ENCODE measurements at regions not wholly inside any gene's neighbourhood (a gene's known extent, or its start where the extent isn't known, plus 50 kb on each side); places are given as distances from the start of the nearest gene placed in this dataset.

GRCh38 chr18:72325307-72325706 is 218.8 kb downstream of the CBLN2 start:
- no peak overlapping the region for H3K4me3 ChIP-seq (ENCODE audit: control insufficient read depth in 1 of 7, extremely low read depth in 1 of 7, insufficient read depth in 4 of 7, low read depth in 2 of 7, low read length in 6 of 7)
- no peaks in the 10 kb centered on the region for H3K27me3 ChIP-seq (replicated peaks in 2 of 5; ENCODE audit: control insufficient read depth in 4 of 5, insufficient read depth in 5 of 5, low read length in 4 of 5)
- CTCF ChIA-PET: no interaction called here
- DNase-seq: no peak
- no peaks in the 10 kb centered on the region for H3K9me3 ChIP-seq (ENCODE audit: control extremely low read depth in 1 of 5, control insufficient read depth in 4 of 5, insufficient read depth in 2 of 5, low read depth in 1 of 5, low read length in 4 of 5)
- WGBS (ENCODE audit: insufficient coverage): 86% methylated on average over 4 of the region's 5 CpGs
- H3K27ac ChIP-seq (ENCODE audit: insufficient read depth in 1 of 2, low read depth in 1 of 2, low read length in 2 of 2, poor library complexity in 1 of 2, severe bottlenecking in 2 of 2): no peak overlapping the region
- H3K36me3 ChIP-seq (ENCODE audit: control insufficient read depth in 4 of 4, insufficient read depth in 4 of 4, low read length in 3 of 4): no peaks in the 10 kb centered on the region
- H3K4me1 ChIP-seq (ENCODE audit: control extremely low read depth in 1 of 4, control insufficient read depth in 4 of 4, insufficient read depth in 4 of 4, low read length in 3 of 4): no peaks in the 10 kb centered on the region
- POLR2A ChIA-PET: no interaction called here

- no peak for DNase-seq
- 100% methylated on average over 1 of the region's 4 CpGs for WGBS (ENCODE audit: insufficient coverage)
- CTCF ChIA-PET: no interaction called here
- H3K4me3 ChIP-seq (ENCODE audit: control insufficient read depth in 1 of 7, extremely low read depth in 1 of 7, insufficient read depth in 4 of 7, low read depth in 2 of 7, low read length in 6 of 7): no peak overlapping the region
- POLR2A ChIA-PET: no interaction called here
- H3K27me3 ChIP-seq (replicated peaks in 2 of 5; ENCODE audit: control insufficient read depth in 4 of 5, insufficient read depth in 5 of 5, low read length in 4 of 5): no peaks in the 10 kb centered on the region
- H3K27ac ChIP-seq (ENCODE audit: insufficient read depth in 1 of 2, low read depth in 1 of 2, low read length in 2 of 2, poor library complexity in 1 of 2, severe bottlenecking in 2 of 2): no peak overlapping the region
- H3K36me3 ChIP-seq (ENCODE audit: control insufficient read depth in 4 of 4, insufficient read depth in 4 of 4, low read length in 3 of 4): no peaks in the 10 kb centered on the region
- H3K9me3 ChIP-seq (ENCODE audit: control extremely low read depth in 1 of 5, control insufficient read depth in 4 of 5, insufficient read depth in 2 of 5, low read depth in 1 of 5, low read length in 4 of 5): no peaks in the 10 kb centered on the region
- no peaks in the 10 kb centered on the region for H3K4me1 ChIP-seq (ENCODE audit: control extremely low read depth in 1 of 4, control insufficient read depth in 4 of 4, insufficient read depth in 4 of 4, low read length in 3 of 4)
Observed at GRCh38 chr18:72324677-72325076, 219.5 kb downstream of the CBLN2 start.

GRCh38 chr18:72316497-72316896 is 227.6 kb downstream of the CBLN2 start:
- DNase-seq: no peak
- Histone ChIP-seq H3K4me3 (ENCODE audit: control insufficient read depth in 1 of 7, extremely low read depth in 1 of 7, insufficient read depth in 4 of 7, low read depth in 2 of 7, low read length in 6 of 7) (no peak overlapping the region), H3K27me3 (replicated peaks in 2 of 5; ENCODE audit: control insufficient read depth in 4 of 5, insufficient read depth in 5 of 5, low read length in 4 of 5) (no peaks in the 10 kb centered on the region), H3K4me1 (ENCODE audit: control extremely low read depth in 1 of 4, control insufficient read depth in 4 of 4, insufficient read depth in 4 of 4, low read length in 3 of 4) (no peaks in the 10 kb centered on the region), H3K36me3 (ENCODE audit: control insufficient read depth in 4 of 4, insufficient read depth in 4 of 4, low read length in 3 of 4) (no peaks in the 10 kb centered on the region), H3K9me3 (ENCODE audit: control extremely low read depth in 1 of 5, control insufficient read depth in 4 of 5, insufficient read depth in 2 of 5, low read depth in 1 of 5, low read length in 4 of 5) (no peaks in the 10 kb centered on the region), H3K27ac (ENCODE audit: insufficient read depth in 1 of 2, low read depth in 1 of 2, low read length in 2 of 2, poor library complexity in 1 of 2, severe bottlenecking in 2 of 2) (no peak overlapping the region)
- ChIA-PET POLR2A (no interaction called here), CTCF (no interaction called here)
- WGBS (ENCODE audit: insufficient coverage): no CpG with 5 or more reads among the region's 3 CpGs

- no peak overlapping the region for H3K4me3 ChIP-seq (ENCODE audit: control insufficient read depth in 1 of 7, extremely low read depth in 1 of 7, insufficient read depth in 4 of 7, low read depth in 2 of 7, low read length in 6 of 7)
- H3K27ac ChIP-seq (ENCODE audit: insufficient read depth in 1 of 2, low read depth in 1 of 2, low read length in 2 of 2, poor library complexity in 1 of 2, severe bottlenecking in 2 of 2): no peak overlapping the region
- ChIA-PET POLR2A (no interaction called here), CTCF (no interaction called here)
- H3K4me1 ChIP-seq (ENCODE audit: control extremely low read depth in 1 of 4, control insufficient read depth in 4 of 4, insufficient read depth in 4 of 4, low read length in 3 of 4): no peaks in the 10 kb centered on the region
- no peaks in the 10 kb centered on the region for H3K27me3 ChIP-seq (replicated peaks in 2 of 5; ENCODE audit: control insufficient read depth in 4 of 5, insufficient read depth in 5 of 5, low read length in 4 of 5)
- no peaks in the 10 kb centered on the region for H3K36me3 ChIP-seq (ENCODE audit: control insufficient read depth in 4 of 4, insufficient read depth in 4 of 4, low read length in 3 of 4)
- 86% methylated on average over 3 of the region's 8 CpGs for WGBS (ENCODE audit: insufficient coverage)
- H3K9me3 ChIP-seq (ENCODE audit: control extremely low read depth in 1 of 5, control insufficient read depth in 4 of 5, insufficient read depth in 2 of 5, low read depth in 1 of 5, low read length in 4 of 5): no peaks in the 10 kb centered on the region
- no peak for DNase-seq
Observed at GRCh38 chr18:72283148-72283925, 260.8 kb downstream of the CBLN2 start.

- Histone ChIP-seq H3K27me3 (replicated peaks in 2 of 5; ENCODE audit: control insufficient read depth in 4 of 5, insufficient read depth in 5 of 5, low read length in 4 of 5) (no peaks in the 10 kb centered on the region), H3K36me3 (ENCODE audit: control insufficient read depth in 4 of 4, insufficient read depth in 4 of 4, low read length in 3 of 4) (no peaks in the 10 kb centered on the region), H3K4me1 (ENCODE audit: control extremely low read depth in 1 of 4, control insufficient read depth in 4 of 4, insufficient read depth in 4 of 4, low read length in 3 of 4) (no peaks in the 10 kb centered on the region), H3K27ac (ENCODE audit: insufficient read depth in 1 of 2, low read depth in 1 of 2, low read length in 2 of 2, poor library complexity in 1 of 2, severe bottlenecking in 2 of 2) (no peak overlapping the region), H3K9me3 (ENCODE audit: control extremely low read depth in 1 of 5, control insufficient read depth in 4 of 5, insufficient read depth in 2 of 5, low read depth in 1 of 5, low read length in 4 of 5) (no peaks in the 10 kb centered on the region), H3K4me3 (ENCODE audit: control insufficient read depth in 1 of 7, extremely low read depth in 1 of 7, insufficient read depth in 4 of 7, low read depth in 2 of 7, low read length in 6 of 7) (no peak overlapping the region)
- CTCF ChIA-PET: no interaction called here
- DNase-seq: no peak
- WGBS (ENCODE audit: insufficient coverage): 83% methylated on average over 2 of the region's 2 CpGs
- POLR2A ChIA-PET: no interaction called here
Observed at GRCh38 chr18:72273025-72273424, 271.1 kb downstream of the CBLN2 start.

- POLR2A ChIA-PET: no interaction called here
- CTCF ChIA-PET: no interaction called here
- WGBS (ENCODE audit: insufficient coverage): no CpG with 5 or more reads among the region's 2 CpGs
Observed at GRCh38 chr18:72261590-72261989, 282.6 kb downstream of the CBLN2 start.

DNA sequence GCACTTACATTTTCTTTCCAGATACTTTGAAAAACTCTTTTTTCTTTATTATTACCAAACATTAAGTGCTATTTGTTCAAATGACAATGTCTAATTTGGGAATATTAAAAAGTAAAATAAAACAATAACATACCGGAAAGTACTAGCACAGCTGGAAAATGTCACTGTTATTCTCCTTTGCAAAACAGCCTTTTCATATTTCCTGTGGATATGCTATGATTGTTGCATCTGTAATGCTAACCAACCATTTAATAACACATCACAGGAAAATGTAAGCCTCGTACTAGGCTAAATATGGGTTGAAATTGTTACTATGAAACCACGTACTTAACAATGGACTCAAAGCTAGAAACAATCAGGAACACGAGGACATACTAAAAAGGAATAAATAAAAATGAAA is 298.1 kb downstream of the CBLN2 start:
- no peaks in the 10 kb centered on the region for H3K9me3 ChIP-seq (ENCODE audit: control extremely low read depth in 1 of 5, control insufficient read depth in 4 of 5, insufficient read depth in 2 of 5, low read depth in 1 of 5, low read length in 4 of 5)
- POLR2A ChIA-PET: no interaction called here

More at GRCh38 chr18:72261590-72261989, 282.6 kb downstream of the CBLN2 start:
- H3K4me3 ChIP-seq (ENCODE audit: control insufficient read depth in 1 of 7, extremely low read depth in 1 of 7, insufficient read depth in 4 of 7, low read depth in 2 of 7, low read length in 6 of 7): no peak overlapping the region
- H3K9me3 ChIP-seq (ENCODE audit: control extremely low read depth in 1 of 5, control insufficient read depth in 4 of 5, insufficient read depth in 2 of 5, low read depth in 1 of 5, low read length in 4 of 5): no peaks in the 10 kb centered on the region
- no peaks in the 10 kb centered on the region for H3K4me1 ChIP-seq (ENCODE audit: control extremely low read depth in 1 of 4, control insufficient read depth in 4 of 4, insufficient read depth in 4 of 4, low read length in 3 of 4)
- no peak overlapping the region for H3K27ac ChIP-seq (ENCODE audit: insufficient read depth in 1 of 2, low read depth in 1 of 2, low read length in 2 of 2, poor library complexity in 1 of 2, severe bottlenecking in 2 of 2)
- no peak for DNase-seq
- H3K27me3 ChIP-seq (replicated peaks in 2 of 5; ENCODE audit: control insufficient read depth in 4 of 5, insufficient read depth in 5 of 5, low read length in 4 of 5): no peaks in the 10 kb centered on the region
- H3K36me3 ChIP-seq (ENCODE audit: control insufficient read depth in 4 of 4, insufficient read depth in 4 of 4, low read length in 3 of 4): no peaks in the 10 kb centered on the region

More for the DNA sequence above, 298.1 kb downstream of the CBLN2 start:
- Histone ChIP-seq H3K4me3 (ENCODE audit: control insufficient read depth in 1 of 7, extremely low read depth in 1 of 7, insufficient read depth in 4 of 7, low read depth in 2 of 7, low read length in 6 of 7) (no peak overlapping the region), H3K27me3 (replicated peaks in 2 of 5; ENCODE audit: control insufficient read depth in 4 of 5, insufficient read depth in 5 of 5, low read length in 4 of 5) (no peaks in the 10 kb centered on the region), H3K27ac (ENCODE audit: insufficient read depth in 1 of 2, low read depth in 1 of 2, low read length in 2 of 2, poor library complexity in 1 of 2, severe bottlenecking in 2 of 2) (no peak overlapping the region), H3K4me1 (ENCODE audit: control extremely low read depth in 1 of 4, control insufficient read depth in 4 of 4, insufficient read depth in 4 of 4, low read length in 3 of 4) (no peaks in the 10 kb centered on the region), H3K36me3 (ENCODE audit: control insufficient read depth in 4 of 4, insufficient read depth in 4 of 4, low read length in 3 of 4) (no peaks in the 10 kb centered on the region)
- no peak for DNase-seq
- CTCF ChIA-PET: no interaction called here
- WGBS (ENCODE audit: insufficient coverage): no CpG with 5 or more reads among the region's 4 CpGs
